GM12873 (cell line): ENCODE measurements at regions not wholly inside any gene's neighbourhood (a gene's known extent, or its start where the extent isn't known, plus 50 kb on each side); places are given as distances from the start of the nearest gene placed in this dataset.
A peak's percentile ranks its signal among the peaks of the same experiment; 100 is the strongest.

Experiments used
- TF ChIP-seq, protein P1 (sequence below): IDR thresholded peaks from 2 replicates; pipeline ENCODE4 v1.5.1; 2012; ENCODE audit warnings: low read depth, mild to moderate bottlenecking, moderate library complexity, low read length, control low read depth; ENCODE audit not compliant: insufficient read depth; ENCODE audit errors: missing control alignments

DNA sequence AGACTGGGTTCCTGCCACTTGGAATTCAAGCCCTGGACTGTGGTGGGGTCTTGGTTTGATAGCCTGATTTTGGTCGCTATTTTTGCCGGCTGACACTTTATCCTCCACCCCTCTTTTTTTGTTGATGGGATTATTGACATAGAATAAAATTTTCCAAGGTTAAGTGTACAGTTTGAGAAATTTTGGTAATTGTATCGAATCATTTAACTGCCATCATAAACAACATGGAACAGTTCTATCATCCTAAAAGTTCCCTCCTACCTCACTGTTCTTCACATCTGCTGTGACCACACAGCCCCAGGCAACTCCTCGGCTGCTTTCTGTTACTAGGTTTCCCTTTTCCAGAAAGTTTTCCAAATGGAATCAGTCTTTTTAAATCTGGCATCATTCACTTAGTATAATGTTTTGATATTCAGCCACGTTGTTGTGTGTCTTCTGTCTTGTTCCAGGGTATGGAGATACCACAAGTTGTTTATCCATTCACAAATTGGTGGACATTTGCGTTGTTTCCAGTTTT, 50.6 kb upstream of the STEAP1B start:
- TF ChIP-seq, protein P1, sequence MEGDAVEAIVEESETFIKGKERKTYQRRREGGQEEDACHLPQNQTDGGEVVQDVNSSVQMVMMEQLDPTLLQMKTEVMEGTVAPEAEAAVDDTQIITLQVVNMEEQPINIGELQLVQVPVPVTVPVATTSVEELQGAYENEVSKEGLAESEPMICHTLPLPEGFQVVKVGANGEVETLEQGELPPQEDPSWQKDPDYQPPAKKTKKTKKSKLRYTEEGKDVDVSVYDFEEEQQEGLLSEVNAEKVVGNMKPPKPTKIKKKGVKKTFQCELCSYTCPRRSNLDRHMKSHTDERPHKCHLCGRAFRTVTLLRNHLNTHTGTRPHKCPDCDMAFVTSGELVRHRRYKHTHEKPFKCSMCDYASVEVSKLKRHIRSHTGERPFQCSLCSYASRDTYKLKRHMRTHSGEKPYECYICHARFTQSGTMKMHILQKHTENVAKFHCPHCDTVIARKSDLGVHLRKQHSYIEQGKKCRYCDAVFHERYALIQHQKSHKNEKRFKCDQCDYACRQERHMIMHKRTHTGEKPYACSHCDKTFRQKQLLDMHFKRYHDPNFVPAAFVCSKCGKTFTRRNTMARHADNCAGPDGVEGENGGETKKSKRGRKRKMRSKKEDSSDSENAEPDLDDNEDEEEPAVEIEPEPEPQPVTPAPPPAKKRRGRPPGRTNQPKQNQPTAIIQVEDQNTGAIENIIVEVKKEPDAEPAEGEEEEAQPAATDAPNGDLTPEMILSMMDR: no peak

- TF ChIP-seq, protein P1: peak; percentile 74
Observed at GRCh38 chr7:22549667-22550513, 49.9 kb upstream of the STEAP1B start.
